Cardiac muscle cell (in vitro differentiated cells and primary cell): ENCODE measurements at regions not wholly inside any gene's neighbourhood (a gene's known extent, or its start where the extent isn't known, plus 50 kb on each side); places are given as distances from the start of the nearest gene placed in this dataset.

Source experiments
- DNase-seq, 2 donors: peaks; one replicate each; pipeline versions ENCODE4 v3.0.0 to v3.0.0-alpha.2; 2010 to 2017; ENCODE audit warnings: low read depth in 1 of 2, low spot score in 1 of 2
- H3K27ac ChIP-seq: fragments of 200-600 bp; sonication (generic); 2 replicates; pipeline ENCODE4 v1.5.1; 2016
- H3K27me3 ChIP-seq: fragments of 200-600 bp; sonication (generic); 2 replicates; pipeline ENCODE4 v1.6.0; 2016; ENCODE audit warnings: control low read depth
- H3K36me3 ChIP-seq: fragments of 200-600 bp; sonication (generic); 2 replicates; pipeline ENCODE4 v1.5.1; 2016; ENCODE audit warnings: control low read depth
- H3K4me1 ChIP-seq: fragments of 200-600 bp; sonication (generic); 2 replicates; pipeline ENCODE4 v1.8.1; 2017; ENCODE audit warnings: low read depth, mild to moderate bottlenecking, mixed run types
- H3K4me3 ChIP-seq: fragments of 200-600 bp; sonication (generic); 2 replicates; pipeline ENCODE4 v1.5.1; 2016; ENCODE audit warnings: mild to moderate bottlenecking
- H3K9me3 ChIP-seq: fragments of 200-600 bp; sonication (generic); 2 replicates; pipeline ENCODE4 v1.5.1; 2017; ENCODE audit warnings: low read depth, mild to moderate bottlenecking, control low read depth
- CTCF ChIP-seq: IDR thresholded peaks from 2 replicates; pipeline ENCODE4 v1.5.1; 2012; ENCODE audit warnings: low read depth, mild to moderate bottlenecking, low read length

- Histone ChIP-seq H3K9me3 (no peaks in the 10 kb centered on the region), H3K4me1 (no peaks in the 10 kb centered on the region), H3K27ac (no peak overlapping the region), H3K36me3 (no peaks in the 10 kb centered on the region), H3K4me3 (no peak overlapping the region), H3K27me3 (no peaks in the 10 kb centered on the region)
- DNase-seq: no peak
- no peak for TF ChIP-seq CTCF
Observed at GRCh38 chrX:131477498-131477897, 66.4 kb upstream of the OR13H1 start.
